GM19455 (cell line): ENCODE measurements at regions not wholly inside any gene's neighbourhood (a gene's known extent, or its start where the extent isn't known, plus 50 kb on each side); places are given as distances from the start of the nearest gene placed in this dataset.

Experiments
- ATAC-seq: cut with Tn5 transposase; IDR thresholded peaks from one replicate; pipeline ENCODE4 v1.9.1; 2021; ENCODE audit not compliant: unreplicated experiment

DNA sequence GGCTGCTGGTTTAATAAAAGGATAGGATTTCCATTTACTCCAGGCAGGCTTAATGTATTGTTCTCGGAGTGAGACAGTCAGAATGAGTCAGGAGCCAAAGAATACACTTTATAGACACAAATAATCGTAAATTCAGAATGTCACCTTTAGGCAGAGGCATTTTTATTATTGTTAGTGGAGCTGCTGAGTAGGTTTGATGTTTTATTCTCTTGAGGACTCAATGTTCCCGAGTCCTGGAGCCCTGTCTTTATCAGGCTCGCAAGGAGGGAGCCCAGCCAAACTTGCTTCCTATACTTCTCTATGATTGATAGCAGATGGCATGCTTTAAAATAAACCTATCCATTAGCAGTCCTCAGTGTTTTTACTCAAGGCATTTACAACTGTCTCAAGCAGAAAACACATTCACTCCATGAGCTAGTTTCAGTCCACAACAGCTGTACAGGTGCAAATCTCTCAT lies 492.3 kb upstream of the ZEB2 start:
- no peak for ATAC-seq

DNA sequence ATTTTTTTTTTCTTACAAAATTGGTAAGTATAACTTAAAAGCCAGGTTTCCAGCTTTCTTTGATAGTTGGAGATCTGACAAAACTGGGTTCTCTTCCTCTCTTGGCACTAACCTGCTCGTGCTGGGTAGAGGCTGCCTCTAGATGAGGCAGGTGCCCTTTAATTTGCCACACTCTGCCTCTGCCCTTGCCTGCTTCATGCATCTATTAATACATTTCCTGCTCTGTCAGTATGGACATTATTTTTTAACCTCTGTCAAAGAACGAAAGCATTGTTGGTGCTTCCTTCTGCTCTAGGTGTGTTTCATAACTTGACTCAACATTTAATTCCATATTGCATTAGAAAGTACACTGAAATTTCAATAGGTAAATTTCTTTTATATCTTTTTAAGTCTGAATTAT lies 490.7 kb upstream of the ZEB2 start:
- ATAC-seq, result no peak

DNA sequence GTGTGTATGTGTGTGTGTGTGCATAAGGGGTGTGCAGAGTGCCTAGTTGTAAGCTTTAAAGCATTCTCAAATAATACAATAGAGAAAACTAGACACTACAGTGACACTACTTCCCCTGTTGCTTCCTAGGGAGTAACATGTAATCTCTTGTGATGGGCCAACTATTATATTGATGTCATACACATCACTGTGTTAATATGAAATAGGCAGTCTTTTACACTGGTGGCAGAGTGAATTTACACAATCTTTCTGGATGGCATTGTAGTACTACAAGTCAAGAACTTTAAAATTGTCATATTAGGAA lies 488.0 kb upstream of the ZEB2 start:
- no peak for ATAC-seq

DNA sequence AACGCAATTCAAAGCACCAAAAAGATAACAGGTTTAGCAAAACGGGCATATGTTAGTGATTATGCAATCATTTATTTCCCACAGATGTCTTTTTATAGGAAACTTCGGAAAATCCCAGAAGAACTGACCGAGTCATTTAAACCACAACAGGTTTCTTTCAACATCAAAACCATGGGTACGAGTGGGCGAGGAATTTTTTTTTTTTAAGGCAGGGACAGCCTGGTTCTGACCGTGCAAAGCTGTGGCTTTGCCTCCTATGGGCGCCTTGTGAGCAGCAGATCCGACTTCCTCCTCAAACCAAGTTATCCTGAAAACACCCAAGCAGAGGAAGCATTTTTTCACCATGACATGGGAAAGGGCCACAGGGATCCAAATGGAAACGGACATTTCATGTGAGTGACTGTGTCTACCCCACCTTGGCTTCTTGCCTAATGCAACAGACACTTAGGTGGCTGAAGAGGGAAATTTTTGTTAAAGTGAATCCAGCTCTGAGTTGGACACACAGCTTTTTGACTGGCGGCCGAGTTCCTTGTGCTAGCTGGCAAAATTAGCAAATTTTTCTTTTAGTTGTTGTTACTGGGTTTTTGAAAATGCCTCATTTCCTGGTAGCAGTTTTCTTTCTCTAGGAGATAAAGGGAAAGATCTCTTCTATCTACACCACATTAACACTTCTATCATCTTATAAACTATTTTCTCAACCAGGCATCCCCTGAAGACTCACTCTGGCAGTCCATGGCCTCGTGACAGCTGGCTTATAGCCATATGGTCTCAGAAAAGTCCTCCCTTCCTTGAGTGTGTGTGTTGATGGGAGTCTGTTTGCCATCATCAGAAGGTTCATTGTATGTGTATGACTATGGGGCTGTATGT lies 487.4 kb upstream of the ZEB2 start:
- ATAC-seq, result no peak

DNA sequence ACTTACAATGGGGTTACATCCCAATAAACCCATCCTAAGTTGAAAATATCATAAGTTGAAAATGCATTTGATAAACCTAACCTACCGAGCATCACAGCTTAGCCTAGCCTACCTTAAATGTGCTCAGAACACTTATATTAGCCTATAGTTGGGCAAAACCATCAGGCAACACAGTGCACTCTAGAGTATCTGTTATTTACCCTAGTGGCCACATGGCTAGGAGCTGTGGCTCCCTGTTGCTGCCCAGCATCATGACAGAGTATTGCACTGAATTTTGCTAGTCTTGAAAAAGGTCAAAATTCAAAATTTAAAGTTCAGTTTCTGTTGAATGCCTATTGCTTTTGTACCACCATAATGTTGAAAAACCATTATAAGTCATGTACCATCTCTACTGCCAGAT lies 482.7 kb upstream of the ZEB2 start:
- no peak for ATAC-seq

DNA sequence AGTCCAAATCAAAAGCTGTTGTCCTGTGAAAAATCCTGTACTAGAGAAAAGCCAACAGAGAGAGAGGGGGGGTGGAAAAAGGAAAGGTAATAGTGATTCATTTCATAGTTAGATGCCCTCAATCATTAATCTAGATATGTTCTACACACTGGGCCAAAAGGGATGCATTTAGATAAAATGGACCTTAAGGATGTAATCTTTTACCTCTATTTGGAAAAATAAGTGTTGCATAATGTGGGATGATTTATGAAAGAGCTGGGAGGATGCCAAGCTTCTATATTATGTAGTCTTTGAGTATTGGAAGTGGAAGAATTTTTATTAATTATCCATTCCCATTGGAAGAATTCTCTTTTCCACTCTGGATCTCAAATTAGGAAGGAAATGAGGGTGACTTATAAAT lies 480.5 kb upstream of the ZEB2 start:
- no peak for ATAC-seq

DNA sequence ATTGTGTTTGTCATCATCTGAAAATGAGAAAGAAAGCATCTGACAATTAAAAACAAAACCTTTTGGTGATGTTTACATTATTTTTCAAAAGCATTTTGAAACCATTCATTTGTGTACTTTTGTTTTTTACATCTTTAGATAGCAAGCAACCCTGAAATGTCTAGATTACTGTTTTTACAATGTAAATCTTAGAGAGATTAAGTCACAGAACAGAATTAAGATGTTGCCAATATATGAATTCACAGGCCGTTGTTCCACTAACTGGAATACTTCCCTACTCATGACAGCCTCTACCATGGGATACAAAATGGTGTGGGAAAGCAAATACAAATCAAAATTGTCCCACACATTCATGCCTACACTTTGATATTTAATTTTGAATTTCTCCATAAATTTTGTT lies 480.0 kb upstream of the ZEB2 start:
- no peak for ATAC-seq

DNA sequence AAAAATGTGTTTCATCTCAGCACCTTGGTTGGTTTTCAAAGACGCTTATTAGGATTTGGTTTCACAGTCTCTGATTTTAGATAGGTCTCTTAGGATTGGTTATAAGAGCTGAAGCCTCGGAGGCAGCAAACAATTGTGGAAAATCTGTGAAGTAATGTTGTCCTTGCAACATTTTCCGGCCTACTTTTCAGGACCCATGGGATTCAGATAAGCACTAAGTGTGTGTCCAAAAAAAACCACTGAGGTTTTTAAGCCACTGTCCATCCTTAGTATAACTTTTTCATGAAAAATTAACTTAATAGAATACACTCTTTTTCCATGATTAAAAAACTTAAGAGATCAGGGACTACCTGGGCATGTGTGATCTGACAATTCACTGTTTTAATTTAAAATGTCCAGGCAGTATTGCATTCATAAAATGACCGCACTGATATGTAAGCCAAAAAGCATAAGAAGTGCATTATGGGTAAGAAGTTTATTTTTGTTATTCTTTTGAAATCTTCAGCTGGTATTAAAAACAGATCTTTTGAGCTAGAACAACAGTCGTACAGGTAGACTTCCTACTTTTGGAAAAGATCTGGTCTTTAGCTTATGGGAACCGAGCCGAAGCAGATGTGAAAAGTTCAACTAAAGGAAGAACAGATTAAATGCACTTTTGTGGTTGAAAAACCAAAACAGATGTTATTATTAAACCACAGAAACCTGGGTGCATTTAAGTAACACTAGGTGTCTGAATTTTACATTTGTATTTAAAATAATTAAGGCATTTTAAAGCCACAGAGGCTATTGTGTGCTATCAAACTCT lies 479.4 kb upstream of the ZEB2 start:
- ATAC-seq, result no peak

DNA sequence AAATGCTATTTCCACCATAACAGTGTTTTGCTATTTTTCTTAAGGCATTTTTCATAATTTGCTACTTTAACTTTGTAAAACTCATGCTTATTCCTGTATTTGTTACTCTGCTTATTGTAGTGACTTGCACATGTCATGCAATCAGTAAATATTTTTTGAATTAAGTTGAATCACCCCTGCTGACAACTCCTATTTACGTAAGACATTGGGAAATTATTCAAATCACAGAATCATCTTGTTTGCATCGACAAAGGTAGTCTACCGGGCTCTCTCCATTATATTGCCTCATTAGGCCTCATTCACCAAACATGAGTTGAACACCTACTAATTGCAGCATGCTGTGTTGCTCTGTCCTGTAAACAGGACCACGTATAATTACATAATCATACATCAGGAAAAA lies 478.5 kb upstream of the ZEB2 start:
- no peak for ATAC-seq

DNA sequence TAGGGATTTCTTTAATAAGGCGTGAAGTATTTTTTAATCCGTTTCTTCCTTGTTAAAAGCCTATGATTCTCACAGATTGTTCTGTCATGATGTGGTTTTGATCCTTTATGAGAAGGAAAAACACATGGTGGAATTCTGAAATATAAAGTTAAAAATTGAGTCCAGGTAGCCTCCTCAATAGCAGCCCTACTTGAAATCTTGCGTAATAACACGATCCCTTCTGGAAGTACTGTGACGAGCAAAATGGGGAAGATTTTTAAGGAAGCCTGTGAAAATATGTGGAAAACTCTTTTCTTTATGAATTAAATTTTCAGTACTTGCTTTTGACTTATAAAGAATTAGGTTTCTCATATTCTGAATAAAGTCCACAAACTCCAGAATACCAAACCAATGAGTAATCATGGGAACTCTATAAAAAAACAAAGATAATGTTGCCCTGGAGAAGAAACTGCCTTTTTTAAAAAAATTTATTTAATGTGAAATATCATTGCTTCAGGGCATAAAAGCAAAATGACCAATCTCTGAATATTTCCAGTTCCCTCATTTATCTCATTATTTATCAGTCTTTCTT lies 476.4 kb upstream of the ZEB2 start:
- no peak for ATAC-seq

DNA sequence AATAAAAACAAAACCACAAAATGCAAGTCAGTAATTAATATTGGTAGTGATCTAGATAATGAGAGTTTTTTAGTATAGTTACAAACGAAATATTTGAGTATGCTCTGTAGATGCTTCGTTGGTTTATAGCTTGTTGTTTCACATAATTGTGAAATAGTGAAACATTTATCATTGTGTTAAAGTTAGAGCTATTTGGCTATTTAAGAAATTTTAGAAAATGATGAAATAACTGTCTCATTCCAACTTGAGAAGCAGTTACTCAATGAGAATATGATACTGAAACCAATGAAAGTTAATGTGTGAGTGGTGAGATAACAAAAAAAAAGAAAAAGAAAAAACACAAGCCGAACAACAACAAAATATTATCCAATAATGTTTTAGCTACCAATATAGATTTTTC lies 475.6 kb upstream of the ZEB2 start:
- ATAC-seq, result no peak

DNA sequence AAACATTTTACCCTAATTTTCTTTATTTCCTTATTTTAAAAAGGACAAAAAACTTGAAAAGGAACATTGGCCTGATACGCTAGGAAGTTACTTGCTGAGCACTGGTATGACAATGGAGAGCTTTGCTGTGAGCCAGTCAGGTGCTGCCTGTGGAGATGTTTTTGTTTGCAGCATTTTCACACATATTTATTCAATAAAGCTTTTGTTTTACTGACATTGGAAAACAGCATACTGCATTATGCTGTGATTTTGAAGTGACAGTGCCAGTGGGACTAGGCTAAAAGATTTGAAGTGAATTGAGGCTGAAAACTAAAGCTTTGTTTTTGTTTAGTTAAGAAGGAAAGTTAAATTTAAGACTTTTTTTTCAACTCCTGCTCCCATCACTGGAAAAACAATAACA lies 470.7 kb upstream of the ZEB2 start:
- ATAC-seq, result no peak

DNA sequence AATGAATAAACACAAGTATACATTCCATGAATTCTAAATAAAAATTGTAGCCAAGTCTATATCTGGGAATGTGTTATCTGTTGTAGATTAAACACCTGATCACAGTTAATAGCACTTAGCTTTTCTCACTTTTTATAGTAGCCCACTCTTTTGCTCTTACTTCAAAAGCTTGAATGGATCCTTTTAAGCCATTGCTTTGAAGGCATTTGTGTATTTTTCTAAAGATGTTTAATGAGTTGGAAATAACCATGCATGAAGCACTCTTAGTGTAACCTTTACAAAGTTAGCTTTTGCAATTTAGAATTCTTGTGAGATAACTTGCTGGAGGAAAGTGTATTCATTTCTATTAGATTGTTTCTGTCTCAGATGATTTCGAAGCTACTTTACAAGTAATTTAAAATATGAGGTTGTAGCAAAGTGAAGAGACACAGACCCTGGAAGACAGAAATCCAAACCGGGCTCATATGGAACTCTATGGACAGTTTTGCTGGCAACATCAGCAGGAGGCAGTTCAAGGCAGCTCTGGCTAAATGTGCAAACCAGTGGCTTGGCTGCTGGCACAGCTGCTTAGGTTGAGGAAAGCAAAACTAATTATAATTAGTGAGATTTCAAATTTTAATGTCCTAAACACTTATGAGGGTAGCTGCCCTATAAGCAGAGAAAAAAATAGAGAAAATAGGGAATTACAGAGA lies 469.8 kb upstream of the ZEB2 start:
- no peak for ATAC-seq

DNA sequence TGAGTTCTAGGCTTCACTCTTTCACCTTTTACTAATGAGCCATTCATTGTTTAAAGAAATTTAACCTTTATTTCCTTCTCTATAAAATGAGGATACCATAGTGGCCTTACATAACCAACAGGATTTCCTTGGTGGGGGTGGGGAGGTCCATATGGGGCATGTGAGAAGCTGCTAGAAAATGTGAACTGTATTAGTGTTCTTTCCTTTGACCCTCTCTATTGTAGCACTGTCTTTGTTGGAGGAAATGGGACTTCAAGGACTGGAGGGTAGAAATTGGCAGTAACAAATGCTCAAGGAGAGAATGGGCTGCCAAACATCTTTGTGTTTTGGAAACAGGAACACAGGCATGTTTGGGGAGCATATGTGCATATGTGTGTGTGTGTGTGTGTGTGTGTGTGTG lies 468.7 kb upstream of the ZEB2 start:
- ATAC-seq, result no peak

DNA sequence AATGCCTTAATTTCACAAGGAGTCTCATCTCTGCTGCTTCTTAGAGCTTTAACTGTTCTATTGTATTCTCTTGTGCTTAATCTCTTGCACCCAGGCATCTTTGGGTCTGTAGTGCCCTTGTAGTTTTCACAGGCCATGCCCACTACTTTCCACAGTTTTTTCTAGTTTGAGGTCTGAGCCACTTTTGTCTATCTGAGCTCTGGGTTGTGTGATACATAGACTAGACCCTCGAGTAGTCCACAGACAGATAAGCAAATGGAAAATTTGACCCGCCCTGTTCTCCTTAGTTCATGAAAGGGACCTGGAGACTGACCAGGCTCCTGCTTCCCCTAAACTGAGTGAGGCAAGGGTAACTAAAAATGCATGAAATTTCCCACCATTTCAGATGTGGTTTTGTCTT lies 466.8 kb upstream of the ZEB2 start:
- ATAC-seq, result no peak

DNA sequence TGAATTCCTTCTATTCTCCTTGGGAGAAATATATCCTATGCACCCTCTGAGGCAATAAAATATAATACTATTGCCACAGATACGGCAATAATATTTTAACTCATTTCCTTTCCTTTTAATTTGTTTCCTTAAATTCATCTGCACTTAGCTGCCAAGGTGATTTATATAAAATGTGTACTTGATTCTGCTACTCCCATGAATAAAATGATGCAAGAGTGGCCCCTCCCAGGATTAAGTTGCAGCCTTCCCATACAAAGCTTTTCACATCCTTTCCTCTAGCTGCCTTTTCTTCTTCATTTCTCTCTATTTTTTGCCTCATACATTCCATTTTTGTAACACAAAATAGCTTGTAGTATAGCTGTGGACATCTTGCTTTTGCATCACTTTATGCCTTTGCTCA lies 464.1 kb upstream of the ZEB2 start:
- ATAC-seq, result no peak

DNA sequence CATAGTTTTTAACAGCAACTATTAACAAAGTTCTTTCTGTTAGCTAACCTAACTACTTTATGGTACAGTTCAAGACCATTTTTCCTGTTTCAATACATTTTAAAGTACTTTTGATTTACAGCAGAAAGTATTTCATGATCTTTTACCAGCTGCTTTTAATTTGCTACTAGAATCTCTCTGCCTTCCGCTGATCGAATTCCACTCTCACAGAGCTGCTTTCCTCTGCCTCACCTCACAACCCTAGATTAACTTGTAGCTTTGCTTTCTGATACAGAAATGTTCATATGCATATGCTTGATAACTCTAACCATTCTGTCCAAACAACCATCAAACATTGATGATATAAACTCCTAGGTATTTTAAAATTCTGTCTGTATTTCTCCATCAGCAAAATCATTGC lies 463.2 kb upstream of the ZEB2 start:
- ATAC-seq, result no peak

DNA sequence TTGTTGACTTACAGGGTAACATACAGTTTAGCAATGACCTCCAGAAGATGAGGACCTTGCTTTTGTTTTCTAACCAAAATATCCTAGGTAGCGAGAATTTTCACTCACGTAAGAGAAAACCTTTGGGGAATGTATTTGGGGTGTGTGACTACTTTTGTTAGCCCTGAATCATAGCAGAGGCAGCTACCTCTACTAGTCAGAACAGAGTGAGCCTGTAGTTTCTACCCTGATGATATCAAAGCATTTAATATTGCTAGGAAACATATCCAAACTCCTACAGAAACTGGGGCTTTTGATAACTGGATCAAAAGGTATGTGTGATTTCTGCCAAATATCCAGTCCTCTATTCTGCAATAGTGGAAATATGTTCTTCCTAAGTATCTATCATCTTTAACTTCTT lies 462.6 kb upstream of the ZEB2 start:
- ATAC-seq, result no peak

DNA sequence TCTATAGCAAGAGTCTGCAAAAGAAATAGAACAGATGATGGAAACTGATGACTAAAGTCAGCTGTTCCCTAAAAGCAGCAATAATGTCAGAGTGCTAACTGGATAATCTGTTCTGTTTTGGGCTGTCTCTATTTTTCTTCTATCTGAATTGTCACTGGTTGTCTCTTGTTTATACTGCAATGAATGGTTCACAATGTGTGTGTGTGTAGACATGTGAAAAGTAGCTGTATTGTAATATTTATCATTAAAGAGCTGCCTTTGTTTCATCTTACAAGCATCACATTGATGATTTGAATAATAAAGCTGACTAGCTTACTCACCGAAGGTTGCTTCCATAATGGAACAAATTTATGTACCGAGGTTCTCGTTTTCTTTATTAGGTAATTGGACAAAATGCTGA lies 456.0 kb upstream of the ZEB2 start:
- no peak for ATAC-seq

DNA sequence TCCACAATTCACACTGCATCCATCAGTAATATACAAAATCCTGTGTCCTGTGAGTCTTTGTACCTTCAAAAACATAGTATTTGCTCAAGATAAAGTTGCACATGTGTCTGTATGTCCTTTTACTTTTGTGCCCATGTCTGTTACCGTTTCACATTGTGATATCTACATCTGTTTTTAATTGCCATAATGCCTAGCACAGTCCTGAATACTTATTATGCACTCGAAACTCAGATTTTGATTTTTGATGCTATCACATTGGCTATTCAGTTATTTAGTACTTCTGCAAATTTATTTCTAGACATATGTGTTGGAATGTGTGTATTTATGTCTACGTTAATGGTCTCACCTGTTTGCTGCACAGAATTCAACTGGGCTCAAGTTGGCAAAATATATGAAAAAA lies 452.8 kb upstream of the ZEB2 start:
- no peak for ATAC-seq

DNA sequence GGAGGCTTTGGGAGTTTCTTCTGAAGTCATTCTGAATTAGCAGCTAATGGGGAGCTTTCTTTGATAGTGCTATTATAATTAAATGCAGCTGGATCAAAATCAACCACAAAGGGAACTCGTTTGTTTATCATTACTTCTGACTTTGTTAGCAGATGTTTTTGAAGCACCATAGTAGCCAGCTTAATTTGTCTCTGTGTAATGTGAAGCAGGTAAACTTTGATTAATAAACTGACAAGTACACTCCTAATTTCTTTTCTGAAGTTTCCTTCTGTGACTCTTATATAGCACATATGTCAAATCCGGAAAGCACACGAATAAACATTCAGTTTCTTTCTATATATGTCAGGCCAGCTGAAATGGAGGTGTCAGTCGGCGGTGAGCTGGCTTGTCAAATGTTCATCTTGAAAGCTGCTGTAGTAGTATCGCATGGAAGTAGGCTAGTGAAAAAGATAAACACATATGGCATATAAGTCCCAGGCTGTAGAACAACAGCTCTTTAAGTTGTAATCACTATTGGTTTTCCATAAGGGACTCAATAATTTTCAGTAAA lies 451.9 kb upstream of the ZEB2 start:
- no peak for ATAC-seq
